ENCODE measurements at regions not wholly inside any gene's neighbourhood (a gene's known extent, or its start where the extent isn't known, plus 50 kb on each side); places are given as distances from the start of the nearest gene placed in this dataset.
"Not testable (repeated sequence)": the region's sequence is repeated elsewhere in the genome, so short reads cannot be mapped to it uniquely, and the experiment has no call there.

DNA sequence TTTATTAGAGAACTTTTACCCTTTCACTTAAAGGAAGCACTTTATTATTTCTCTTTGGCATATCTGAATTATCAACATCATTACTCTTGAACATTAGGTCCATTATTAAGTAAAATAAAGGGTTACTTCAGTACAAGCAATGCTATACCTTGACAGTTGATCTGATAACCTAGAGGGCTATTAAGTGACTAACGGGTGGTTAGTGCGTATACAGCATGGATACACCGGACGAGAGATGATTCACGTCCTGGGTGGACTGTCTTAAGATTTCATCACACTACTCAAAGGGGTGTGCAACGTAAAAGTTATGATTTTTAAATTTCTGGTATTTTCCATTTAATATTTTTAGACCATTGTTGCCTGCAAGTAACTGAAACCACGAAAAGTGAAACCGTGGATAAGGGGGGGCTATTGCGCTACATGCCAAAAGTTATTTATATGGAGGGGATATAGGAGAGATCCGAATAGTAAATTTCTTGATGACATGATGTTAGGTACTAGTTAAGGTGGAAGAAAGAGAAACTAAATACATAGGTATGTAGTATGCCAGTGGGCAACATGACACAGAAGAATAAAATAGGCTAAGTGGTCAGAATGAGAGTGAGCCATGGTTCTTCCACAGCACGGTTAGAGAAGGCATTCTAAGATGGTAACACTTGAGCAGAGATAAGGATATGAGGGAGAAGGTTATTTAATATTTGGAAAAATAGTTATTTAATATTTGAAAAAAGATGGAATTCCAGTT lies 230.8 kb upstream of the ANKRD50 start:
- DNase-seq (ENCODE audit: low spot score), result no peak

DNA sequence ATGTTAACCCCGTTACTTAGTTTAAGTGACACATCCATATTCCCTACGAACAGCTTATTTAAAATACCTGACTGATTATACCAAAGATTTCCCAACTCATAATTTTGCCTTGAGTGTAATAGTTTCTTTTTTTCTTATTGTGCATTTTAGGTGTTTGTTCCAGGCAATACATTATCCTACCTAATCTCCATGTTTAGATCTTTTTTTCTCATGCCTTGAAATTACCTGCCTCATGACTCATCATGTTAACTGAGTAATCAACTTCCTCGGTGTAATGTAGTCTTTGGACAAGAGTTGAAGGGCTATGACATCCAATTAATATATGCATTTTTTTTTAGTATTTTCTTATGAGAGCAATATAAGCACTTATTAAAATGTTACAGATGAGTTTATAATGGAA lies 228.7 kb upstream of the ANKRD50 start:
- DNase-seq (ENCODE audit: low spot score), result no peak

DNA sequence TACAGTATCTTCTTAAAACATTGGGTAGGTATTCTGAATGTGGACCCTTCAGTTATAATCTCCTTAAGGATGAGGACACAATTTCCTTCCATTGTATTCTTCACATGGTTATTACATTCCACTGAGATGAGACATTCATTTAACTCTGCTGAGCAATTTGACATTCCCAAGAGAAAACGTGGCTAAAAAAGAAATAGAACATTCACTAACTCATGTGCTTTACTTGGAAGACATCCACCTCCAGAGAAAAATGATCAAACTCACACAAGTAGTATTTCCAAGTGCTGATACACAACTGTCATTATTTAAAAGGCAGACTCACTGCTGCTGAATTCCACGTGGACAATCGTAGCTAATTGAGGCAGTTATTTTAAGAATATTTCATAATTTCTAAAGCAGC lies 227.9 kb upstream of the ANKRD50 start:
- peak; percentile 74 for DNase-seq (ENCODE audit: low spot score)

DNA sequence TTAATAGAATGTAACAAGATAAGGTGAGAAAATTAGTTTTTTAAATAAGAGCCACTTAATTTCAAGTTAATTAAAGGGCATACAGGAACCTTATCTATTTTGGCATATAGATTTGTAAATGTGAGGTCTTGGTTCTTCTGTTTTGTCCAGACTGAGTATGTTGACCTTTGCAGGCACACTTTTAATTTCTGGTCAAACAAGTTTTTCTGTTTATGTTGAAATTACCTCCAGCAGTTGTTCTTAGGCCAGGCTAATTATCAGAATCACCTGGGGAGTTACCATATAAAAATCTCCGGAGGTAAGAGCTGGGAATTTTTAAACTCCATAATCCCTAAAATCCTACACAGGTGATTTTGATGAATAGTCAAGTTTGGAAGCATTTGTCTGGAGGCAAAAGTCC lies 227.4 kb upstream of the ANKRD50 start:
- DNase-seq (ENCODE audit: low spot score), result no peak

DNA sequence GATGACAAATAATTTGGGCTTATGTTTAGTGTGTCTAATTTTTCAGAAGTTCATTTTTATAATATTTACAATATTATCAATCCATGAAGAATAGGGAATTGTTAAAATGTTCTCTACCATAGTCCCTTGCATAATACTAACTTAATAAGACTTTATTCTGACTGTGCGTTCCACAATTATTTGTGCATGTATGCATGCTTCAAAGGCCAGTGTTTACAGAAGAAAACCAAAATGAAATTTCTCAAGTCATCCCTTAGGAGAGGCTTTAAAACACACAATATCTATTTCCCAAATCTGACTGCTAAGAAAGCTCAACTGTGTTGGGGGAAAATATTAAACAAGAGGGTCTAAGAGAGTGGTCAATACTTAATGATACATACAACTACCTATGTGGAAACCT lies 226.3 kb upstream of the ANKRD50 start:
- DNase-seq (ENCODE audit: low spot score), result no peak

DNA sequence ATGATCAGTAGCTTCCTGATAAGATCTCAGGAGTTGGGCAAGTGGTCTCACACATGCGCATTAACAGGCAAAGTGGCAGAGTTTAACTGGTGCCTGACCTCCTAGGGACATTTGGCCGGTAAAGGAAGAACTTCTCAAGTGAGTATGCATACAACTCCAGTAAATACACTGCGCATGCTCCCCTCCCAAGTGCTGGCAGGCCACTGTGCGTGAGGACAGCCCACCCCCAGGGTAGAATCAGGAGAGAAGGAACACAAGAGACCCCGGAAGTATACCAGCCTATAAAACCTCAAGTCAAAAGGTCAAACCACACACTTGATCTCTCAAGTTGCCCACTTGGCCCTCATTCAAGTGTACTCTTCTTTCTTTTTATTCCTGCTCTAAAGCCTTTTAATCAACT lies 225.5 kb upstream of the ANKRD50 start:
- DNase-seq (ENCODE audit: low spot score), result no peak

DNA sequence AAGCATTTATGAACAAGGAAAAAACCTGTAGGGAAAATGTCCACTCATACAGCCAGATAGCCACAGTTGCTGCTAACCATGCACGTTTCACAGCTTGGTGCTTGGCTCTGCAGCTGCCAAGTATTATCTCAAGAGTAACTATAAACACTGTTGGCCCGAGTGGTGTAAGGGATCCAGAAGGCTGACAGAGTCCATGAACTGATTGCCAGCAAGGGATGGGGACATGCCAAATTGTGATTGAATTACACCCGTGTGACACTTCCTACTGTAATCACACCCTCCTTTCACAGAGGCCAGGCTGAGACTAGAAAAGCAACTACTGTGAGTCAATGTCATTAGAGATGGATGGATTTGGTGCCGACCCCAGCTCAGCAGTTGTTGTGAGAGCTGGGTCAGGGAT lies 223.9 kb upstream of the ANKRD50 start:
- DNase-seq (ENCODE audit: low spot score), result peak; percentile 48

DNA sequence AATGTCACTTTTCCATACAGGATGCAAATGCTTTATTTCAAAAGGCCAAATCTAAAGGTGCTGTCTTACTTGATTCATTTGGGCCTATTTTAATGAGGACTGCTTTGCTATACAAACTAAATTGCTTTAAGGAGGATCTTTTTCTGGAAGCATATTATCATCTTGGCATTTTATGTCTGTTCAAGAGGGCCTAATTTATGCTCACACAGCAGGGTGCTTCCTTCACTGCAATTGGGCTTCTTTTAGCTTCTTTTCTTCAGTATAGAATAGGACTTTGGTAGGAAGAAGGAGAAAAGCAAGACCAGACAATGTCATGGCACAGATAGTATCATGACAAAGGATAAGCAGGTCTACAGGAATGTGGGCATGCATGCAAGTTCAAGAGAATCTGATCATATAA lies 222.4 kb upstream of the ANKRD50 start:
- DNase-seq (ENCODE audit: low spot score), result no peak

DNA sequence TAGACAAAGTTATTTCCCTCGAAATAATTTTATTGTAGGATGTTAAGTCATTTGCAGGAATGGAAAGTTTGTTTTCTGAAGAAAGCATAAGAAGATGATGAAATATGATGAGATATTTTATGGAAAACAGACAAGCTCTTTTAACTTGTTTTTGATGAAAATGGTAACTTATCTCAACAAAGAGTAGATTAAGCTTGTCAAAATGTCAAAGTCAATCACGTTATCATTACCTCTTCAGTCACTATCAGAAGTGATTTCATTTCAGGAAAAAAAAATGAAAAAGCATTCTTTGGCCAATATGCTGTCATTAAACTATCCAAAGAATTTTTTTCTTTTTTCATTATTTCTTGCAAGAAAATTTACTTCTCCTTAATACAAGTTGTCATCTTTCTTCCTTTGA lies 221.0 kb upstream of the ANKRD50 start:
- DNase-seq (ENCODE audit: low spot score), result no peak

DNA sequence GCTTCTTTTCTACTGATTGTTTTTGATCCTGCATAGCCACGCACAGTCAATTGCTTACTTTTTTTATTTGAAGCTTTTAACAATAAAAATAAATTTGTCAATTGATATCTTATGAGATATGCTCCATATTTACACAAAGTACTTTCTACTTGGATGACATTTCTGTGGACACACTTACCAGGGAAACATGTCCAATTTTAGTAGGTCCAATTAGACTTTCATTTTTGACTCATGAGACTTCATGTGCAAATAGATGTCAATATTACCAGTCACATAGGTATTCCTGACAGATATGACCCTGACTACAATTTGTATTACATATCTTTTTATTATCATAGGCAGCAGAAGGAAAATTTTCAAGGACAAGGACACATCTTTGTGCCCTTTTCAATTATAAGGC lies 219.9 kb upstream of the ANKRD50 start:
- DNase-seq (ENCODE audit: low spot score), result no peak

DNA sequence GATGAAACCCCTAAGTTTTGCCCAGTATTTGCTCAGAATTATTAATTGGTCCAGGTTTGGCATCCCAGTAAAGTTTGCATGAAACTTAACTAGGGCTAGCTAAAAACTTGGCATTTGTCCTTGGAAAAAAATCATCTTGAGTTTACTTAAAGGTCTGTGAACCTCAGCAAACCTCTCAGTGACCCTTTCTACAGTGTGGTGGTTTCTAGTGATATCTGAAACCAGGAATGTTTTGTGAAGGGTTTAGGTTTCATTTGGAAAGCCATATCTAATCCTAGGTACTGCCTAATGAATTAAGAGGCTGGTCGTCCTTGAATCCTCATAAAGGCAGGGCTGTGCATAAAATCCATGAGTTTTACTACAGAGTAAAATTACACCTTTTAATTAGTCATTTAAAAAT lies 218.5 kb upstream of the ANKRD50 start:
- DNase-seq (ENCODE audit: low spot score), result peak; percentile 6

DNA sequence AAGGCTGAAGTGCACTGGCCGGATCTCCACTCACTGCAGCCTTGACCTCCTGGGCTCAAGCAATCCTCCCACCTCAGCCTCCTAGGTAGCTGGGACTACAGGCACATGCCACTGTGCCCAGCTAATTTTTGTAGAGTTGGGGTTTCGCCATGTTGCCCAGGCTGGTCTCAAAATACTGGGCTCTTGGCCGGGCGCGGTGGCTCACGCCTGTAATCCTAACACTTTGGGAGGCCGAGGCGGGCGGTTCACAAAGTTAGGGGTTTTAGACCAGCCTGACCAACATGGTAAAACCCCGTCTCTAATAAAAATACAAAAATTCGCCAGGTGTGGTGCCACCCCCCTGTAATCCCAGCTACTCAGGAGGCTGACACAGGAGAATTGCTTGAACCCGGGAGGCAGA lies 210.2 kb upstream of the ANKRD50 start:
- not testable (repeated sequence) for DNase-seq (ENCODE audit: low spot score)

DNA sequence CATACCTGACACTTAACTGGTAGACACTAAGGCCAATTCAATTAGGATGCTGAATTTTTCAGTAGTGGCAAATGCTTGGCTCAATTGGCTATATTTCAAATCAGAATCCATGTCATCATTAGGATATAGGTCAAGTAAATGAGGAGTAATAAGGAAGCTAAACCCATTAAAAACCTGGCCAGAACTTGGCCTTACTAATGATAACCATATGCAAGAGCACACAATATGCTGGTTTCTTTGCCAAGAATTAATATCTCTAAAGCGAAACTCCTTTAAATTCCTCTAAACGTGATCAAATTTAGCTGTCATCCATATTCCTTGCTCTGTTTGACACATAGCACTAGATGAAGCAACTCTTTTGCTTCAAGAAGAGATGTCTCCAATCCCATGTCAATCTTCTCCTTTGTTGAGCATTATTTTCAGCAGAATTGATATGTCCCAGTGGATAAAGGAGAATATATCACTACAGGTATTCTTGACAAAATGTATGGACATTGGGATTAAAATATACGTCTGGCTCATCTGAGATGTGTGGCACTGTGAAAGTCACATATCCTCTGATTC lies 206.1 kb upstream of the ANKRD50 start:
- DNase-seq (ENCODE audit: low spot score), result no peak

DNA sequence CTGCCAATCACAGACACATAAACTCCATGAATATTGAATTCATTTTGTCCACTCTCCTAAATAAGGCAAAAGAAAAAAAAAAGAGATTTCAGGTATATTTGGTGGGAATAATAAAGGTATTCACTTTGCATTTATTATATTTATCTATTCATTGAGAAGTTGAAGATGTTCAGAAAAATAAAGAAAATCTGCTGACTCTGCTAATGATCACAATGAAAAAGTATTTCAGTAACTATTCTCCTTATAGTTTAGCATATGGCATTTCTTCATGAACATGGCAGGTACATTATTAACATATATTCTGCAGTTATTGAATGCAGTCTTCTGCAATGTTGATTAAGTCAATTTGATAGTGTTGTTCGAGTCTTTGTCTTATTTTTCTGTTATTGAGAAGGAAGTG lies 202.5 kb upstream of the ANKRD50 start:
- DNase-seq (ENCODE audit: low spot score), result no peak

DNA sequence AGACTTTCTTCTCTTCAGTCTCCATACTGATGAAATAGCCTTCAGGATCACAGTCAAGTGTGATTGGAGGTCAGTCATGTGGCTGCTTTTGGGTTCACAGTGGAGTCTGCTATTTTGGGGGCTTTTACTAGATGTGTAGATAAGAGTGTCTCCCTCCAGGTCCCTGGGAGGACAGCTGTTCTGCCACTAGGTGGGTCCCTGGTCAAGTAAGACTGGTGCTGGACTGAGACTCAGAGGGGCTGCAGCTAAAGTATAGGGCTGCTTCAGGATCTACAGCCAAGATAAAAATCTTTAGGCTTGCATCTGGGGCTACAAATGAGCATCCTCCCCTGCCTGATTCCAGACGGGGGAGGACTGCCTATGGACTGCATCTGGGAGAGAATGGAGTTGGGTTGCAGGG lies 200.7 kb upstream of the ANKRD50 start:
- no peak for DNase-seq (ENCODE audit: low spot score)

DNA sequence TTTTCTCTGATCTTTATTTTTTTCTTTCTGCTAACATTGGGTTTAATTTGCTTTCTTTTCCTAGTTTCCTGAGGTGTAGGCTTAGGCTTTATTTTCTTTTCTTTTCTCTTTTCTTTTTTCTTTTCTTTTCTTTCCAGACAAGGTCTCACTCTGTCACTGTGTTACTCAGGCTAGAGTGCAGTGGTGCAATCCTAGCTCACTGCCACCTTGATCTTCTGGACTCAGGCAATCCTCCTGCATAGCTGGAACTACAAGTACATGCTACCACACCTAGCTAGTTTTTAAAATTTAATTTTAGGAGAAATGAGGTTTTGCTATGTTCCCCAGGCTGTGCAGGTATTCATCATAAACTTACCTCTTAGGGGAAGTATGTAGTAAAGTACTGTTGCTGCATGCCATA lies 197.8 kb upstream of the ANKRD50 start:
- no peak for DNase-seq (ENCODE audit: low spot score)

DNA sequence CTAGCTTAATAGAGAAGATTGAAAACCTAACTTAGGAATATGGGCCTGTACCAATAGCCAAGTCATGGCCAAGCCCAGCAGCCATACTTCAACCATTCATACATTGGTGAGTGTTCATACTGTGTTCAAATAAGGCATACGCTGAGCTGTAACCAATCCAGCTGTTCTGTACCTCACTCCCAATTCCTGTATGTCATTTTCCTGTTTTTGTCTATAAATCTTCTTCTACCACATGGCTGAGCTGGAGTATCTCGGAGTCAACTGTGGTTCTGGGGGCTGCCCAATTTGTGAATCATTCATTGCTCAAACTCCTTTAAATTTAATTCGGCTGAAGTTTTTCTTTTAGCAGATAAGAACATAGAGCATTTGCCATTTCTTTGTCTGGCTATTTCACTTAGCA lies 195.3 kb upstream of the ANKRD50 start:
- DNase-seq (ENCODE audit: low spot score), result peak; percentile 18

DNA sequence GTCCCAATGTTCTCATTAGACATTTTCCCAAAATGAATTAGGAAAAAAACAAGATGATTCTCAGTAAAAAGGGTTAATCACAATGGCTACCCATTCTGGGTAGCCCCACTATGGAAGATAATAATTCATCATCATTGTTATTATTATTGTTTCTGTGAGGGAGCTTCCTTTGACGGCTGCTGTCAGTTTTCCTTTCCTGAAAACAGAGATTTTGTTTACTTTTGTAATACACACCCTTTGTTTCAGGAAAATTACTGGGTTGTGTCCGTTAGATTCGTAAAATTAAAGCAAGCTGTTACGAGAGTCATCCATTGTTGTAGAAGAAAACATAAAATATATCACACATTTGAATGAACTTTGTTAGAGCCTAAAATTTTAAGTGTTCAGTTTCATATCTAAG lies 192.9 kb upstream of the ANKRD50 start:
- no peak for DNase-seq (ENCODE audit: low spot score)

DNA sequence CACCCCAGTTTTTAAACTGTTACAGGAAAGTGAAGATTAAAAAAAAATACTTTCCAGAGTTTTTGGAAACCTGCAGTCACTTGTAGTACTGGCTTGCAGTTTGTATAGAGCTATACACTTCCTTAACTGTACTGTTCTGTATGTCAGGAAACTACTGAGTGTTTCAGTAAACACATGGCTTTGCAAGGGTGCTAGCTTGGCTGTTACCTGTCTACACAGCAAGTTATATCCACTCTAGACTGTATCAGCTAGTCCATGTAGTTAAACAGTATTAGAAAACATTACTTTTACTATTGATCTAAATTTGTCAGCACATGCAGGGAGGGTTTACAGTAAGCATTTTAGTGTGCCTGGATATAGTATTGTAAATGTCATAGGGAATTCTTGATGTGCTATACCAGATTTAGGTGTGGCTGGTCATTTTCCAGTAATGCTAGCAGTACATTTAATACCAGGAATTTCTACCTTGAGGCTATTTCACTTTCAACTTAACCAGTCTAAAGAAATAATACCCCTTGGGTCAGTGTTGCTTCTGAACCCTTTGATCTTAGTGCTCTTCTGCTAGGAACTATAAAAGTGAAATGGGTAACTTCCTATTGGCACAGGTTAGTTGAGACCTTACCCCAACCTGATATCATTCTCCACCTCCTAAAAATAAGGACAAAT lies 192.3 kb upstream of the ANKRD50 start:
- no peak for DNase-seq (ENCODE audit: low spot score)

DNA sequence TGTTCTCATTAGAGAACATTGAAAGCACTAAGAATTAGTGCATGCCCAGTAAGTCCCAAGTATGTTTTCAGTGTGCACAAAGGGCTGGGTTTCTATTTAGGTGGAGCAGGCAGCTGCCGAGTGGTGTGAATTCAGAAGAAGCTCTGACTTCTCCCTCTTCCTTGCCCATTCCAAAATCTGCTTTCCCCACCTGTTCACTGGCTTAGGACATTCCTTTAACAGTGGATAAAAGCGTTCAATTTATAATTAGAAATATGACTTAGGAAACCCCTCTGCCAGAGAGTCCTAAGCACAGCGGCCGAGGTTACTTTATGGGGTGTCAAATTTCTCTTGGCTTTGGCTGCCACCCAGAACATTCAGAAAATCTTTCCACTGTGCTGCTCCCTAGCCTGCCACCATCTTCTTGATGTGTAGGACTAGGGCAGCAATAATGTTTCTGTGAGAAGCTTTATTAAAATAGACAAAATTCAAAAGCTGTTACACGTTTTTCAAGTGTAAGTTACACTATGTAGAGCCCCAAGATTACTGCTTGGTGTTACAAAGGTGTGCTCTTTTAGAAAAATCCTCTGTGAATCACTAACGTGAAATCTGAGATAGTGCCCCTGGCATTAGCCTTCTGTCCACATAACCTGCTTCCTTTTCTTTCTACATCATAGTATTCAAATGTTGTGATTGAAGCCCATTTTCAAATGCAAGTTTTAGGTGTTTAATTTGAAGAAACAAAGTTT lies 191.6 kb upstream of the ANKRD50 start:
- peak; percentile 44 for DNase-seq (ENCODE audit: low spot score)

DNA sequence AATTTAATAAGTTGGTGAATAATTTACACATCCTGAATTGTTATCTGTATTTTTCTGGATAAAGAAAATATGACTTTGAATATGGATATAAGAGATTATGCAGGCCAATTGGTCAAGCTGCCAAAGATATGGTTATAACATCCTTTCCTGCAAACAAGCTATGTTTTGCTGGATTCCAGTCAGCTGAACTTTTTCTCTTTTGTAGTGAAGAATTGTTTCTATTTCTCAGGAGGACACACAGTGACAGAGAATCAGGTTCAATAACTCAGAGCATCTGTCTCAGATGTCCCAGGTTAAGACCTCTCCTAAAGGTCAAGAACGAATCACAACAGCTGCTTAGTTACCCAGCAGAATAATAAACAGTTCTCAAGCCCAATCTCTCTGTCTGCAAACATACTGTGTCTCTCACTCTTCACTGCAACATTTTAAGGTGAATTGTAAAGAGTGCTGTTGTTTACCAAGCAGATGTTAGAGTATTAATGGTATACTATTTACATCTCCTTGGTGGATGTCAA lies 189.5 kb upstream of the ANKRD50 start:
- DNase-seq (ENCODE audit: low spot score), result no peak

DNA sequence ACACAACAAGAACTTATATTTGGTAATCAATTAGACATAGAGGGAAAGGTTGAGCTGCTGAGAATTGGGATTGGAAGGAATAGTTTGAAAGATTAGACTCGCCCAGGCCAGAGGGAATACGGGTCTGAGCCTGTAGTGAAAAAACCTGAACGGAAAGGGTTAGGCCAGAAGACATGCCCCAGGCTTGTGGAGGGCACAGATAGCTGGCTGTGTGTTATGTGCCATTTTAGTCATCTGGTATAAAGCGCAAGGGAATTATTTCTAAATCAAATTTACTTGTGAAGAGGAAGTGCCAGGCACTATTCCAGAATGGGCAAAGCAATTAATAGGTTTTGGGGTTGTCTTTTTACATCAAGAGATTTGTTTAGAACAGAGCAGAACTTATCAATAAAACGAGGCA lies 187.5 kb upstream of the ANKRD50 start:
- no peak for DNase-seq (ENCODE audit: low spot score)

DNA sequence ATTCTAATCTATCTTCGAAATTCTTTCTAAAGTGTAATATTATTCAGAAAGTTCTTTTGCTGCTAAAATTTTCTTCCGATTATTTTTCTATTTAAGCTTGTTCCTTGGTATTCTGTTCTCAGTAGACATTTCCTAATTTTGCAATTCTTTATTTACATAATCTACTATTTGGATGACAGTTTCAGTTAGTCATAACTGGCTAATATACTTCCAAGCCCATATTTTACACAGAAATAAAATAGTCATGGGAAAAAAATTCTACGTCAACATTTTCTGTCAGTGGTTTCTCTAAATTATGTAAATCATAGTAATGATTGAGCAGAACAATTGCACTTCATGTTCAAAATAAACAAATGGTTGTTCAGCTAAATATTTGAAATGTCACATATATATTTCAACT lies 178.0 kb upstream of the ANKRD50 start:
- no peak for DNase-seq (ENCODE audit: low spot score)
